ENCODE measurements at regions not wholly inside any gene's neighbourhood (a gene's known extent, or its start where the extent isn't known, plus 50 kb on each side); places are given as distances from the start of the nearest gene placed in this dataset.

DNA sequence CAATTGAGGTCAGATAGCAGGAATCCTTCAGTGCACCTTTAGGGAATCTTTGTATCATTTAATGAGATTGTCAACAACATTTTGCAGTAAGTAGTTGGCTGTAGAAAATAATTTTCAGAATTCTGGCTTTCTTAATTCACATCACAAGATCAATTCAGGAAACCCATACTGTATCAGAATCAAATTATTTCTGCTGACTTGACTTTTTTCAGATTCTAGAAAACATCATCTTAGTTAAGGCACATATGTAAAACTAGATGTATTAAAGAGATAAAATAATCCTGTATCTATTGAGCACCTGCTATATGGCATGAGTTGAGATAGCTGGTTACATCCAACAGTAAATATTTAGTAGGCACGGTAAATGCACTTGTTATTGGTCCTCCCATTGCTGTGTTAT is 791.4 kb downstream of the TDRD15 start:
- Histone ChIP-seq H3K9me3 (ENCODE audit: control insufficient read depth, insufficient read depth, low read depth, low read length) (no peaks in the 10 kb centered on the region), H3K4me3 (ENCODE audit: low read depth, low read length) (no peak overlapping the region), H3K36me3 (ENCODE audit: control insufficient read depth in 2 of 2, insufficient read depth in 1 of 2, low read length in 2 of 2) (no peaks in the 10 kb centered on the region), H3K27ac (ENCODE audit: extremely low read depth, low read depth, low read length) (no peak overlapping the region), H3K4me1 (ENCODE audit: control insufficient read depth, insufficient read depth, low read length) (no peaks in the 10 kb centered on the region)
- CTCF ChIA-PET = no interaction called here
- no peak for TF ChIP-seq MYNN (tag by site-specific recombination; IDR thresholded peaks at IDR 0.05; ENCODE audit: borderline replicate concordance)
- TF ChIP-seq, protein P1, sequence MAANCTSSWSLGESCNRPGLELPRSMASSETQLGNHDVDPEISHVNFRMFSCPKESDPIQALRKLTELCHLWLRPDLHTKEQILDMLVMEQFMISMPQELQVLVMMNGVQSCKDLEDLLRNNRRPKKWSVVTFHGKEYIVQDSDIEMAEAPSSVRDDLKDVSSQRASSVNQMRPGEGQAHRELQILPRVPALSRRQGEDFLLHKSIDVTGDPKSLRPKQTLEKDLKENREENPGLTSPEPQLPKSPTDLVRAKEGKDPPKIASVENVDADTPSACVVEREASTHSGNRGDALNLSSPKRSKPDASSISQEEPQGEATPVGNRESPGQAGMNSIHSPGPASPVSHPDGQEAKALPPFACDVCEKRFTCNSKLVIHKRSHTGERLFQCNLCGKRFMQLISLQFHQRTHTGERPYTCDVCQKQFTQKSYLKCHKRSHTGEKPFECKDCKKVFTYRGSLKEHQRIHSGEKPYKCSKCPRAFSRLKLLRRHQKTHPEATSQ (tag by site-specific recombination; IDR thresholded peaks at IDR 0.05) = no peak
- no peak for TF ChIP-seq PRDM10 (tag by site-specific recombination; IDR thresholded peaks at IDR 0.05)
- no peak for TF ChIP-seq MZF1 (tag by site-specific recombination; IDR thresholded peaks at IDR 0.05; ENCODE audit: borderline replicate concordance)
- TF ChIP-seq ZNF423 (tag by site-specific recombination; IDR thresholded peaks at IDR 0.05) = no peak
- no peak for TF ChIP-seq GLI4 (tag by site-specific recombination; IDR thresholded peaks at IDR 0.05)
- no peak for TF ChIP-seq ZNF433 (tag by site-specific recombination; IDR thresholded peaks at IDR 0.05; ENCODE audit: low read depth)
- TF ChIP-seq ZNF830 (tag by site-specific recombination; IDR thresholded peaks at IDR 0.05; ENCODE audit: low read depth) = no peak
- TF ChIP-seq, protein P2, sequence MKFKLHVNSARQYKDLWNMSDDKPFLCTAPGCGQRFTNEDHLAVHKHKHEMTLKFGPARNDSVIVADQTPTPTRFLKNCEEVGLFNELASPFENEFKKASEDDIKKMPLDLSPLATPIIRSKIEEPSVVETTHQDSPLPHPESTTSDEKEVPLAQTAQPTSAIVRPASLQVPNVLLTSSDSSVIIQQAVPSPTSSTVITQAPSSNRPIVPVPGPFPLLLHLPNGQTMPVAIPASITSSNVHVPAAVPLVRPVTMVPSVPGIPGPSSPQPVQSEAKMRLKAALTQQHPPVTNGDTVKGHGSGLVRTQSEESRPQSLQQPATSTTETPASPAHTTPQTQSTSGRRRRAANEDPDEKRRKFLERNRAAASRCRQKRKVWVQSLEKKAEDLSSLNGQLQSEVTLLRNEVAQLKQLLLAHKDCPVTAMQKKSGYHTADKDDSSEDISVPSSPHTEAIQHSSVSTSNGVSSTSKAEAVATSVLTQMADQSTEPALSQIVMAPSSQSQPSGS (tag by site-specific recombination; IDR thresholded peaks at IDR 0.05; ENCODE audit: low read depth) = no peak
- no peak for TF ChIP-seq ZNF37A (tag by site-specific recombination; IDR thresholded peaks at IDR 0.05)
- no peak for TF ChIP-seq ZNF549 (tag by site-specific recombination; IDR thresholded peaks at IDR 0.05)
- TF ChIP-seq, protein P3, sequence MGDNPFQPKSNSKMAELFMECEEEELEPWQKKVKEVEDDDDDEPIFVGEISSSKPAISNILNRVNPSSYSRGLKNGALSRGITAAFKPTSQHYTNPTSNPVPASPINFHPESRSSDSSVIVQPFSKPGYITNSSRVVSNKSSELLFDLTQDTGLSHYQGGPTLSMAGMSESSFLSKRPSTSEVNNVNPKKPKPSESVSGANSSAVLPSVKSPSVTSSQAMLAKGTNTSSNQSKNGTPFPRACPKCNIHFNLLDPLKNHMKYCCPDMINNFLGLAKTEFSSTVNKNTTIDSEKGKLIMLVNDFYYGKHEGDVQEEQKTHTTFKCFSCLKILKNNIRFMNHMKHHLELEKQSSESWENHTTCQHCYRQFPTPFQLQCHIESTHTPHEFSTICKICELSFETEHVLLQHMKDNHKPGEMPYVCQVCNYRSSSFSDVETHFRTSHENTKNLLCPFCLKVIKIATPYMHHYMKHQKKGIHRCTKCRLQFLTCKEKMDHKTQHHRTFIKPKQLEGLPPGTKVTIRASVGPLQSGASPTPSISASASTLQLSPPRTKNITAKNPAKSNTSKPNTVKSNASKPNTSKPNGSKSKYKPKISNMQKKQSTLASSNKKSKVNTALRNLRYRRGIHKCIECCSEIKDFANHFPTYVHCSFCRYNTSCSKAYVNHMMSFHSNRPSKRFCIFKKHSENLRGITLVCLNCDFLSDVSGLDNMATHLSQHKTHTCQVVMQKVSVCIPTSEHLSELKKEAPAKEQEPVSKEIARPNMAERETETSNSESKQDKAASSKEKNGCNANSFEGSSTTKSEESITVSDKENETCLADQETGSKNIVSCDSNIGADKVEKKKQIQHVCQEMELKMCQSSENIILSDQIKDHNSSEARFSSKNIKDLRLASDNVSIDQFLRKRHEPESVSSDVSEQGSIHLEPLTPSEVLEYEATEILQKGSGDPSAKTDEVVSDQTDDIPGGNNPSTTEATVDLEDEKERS (tag by site-specific recombination; IDR thresholded peaks at IDR 0.05) = no peak
- TF ChIP-seq, protein P4, sequence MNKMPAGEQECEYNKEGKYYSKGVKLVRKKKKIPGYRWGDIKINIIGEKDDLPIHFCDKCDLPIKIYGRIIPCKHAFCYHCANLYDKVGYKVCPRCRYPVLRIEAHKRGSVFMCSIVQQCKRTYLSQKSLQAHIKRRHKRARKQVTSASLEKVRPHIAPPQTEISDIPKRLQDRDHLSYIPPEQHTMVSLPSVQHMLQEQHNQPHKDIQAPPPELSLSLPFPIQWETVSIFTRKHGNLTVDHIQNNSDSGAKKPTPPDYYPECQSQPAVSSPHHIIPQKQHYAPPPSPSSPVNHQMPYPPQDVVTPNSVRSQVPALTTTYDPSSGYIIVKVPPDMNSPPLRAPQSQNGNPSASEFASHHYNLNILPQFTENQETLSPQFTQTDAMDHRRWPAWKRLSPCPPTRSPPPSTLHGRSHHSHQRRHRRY (tag by site-specific recombination; IDR thresholded peaks at IDR 0.05) = no peak
- no peak for TF ChIP-seq ZNF610 (tag by site-specific recombination; IDR thresholded peaks at IDR 0.05; ENCODE audit: borderline replicate concordance)
- no peak for TF ChIP-seq KLF16 (tag by site-specific recombination; IDR thresholded peaks at IDR 0.05)
- no peak for TF ChIP-seq ZNF426 (tag by site-specific recombination; IDR thresholded peaks at IDR 0.05)
- no peak for TF ChIP-seq ZNF629 (tag by site-specific recombination; IDR thresholded peaks at IDR 0.05)
- TF ChIP-seq KLF9 (tag by site-specific recombination; IDR thresholded peaks at IDR 0.05; ENCODE audit: low read depth) = no peak
- no peak for TF ChIP-seq ZFP69B (tag by site-specific recombination; IDR thresholded peaks at IDR 0.05)
- no peak for TF ChIP-seq SALL2 (tag by site-specific recombination; IDR thresholded peaks at IDR 0.05; ENCODE audit: borderline replicate concordance)
- POLR2A ChIA-PET = no interaction called here

Data from HEK293 (cell line).